Activated CD4-positive, alpha-beta T cell treated with anti-CD3 and anti-CD28 coated beads for 4 hours (primary cell): ENCODE measurements at regions not wholly inside any gene's neighbourhood (a gene's known extent, or its start where the extent isn't known, plus 50 kb on each side); places are given as distances from the start of the nearest gene placed in this dataset.

Experiments used
- DNase-seq, 2 donors: peaks; one replicate each; pipeline ENCODE4 v3.0.0-alpha.2; 2020

DNA sequence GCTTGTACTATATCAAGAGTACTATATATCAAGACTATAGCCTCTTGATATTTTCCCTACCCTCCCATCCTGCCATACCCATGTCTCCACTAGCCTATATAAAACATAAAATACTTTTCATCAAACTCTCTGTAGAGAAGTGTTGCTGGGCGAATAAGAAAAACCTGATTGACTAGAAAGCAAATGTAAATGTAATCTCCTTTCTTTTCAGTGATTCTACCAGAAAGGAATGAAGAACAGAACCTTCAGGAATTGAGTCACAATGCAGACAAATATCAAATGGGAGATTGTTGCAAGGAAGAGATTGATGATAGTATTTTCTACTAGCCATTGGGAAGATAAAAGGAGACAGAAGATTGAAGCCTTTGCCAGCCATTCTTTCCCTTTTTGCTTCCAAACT lies 89.2 kb downstream of the KCNRG start:
- no peak for DNase-seq

DNA sequence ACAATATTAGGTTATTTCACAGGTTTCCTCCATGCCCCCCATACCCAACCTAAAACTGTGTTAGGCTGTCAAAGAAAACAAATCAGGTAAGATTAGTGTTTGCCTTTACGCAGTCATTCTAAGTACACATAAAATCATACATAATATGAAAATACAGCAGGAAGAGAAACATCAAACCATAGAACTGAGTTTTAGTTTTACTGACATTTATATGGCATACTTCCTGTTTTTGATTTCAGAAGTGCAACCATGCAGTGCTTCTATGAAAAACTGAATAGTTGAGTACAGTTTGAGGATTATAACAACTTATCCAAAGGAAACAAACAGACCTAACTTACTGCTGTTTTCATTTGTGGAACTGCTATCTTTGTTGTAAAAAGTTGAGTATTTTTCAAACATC lies 91.3 kb downstream of the KCNRG start:
- no peak for DNase-seq

- DNase-seq = no peak
These were observed 92.0 kb downstream of the KCNRG start for GRCh38 chr13:50107205-50107604.

- DNase-seq = no peak
These were observed 99.7 kb downstream of the KCNRG start for GRCh38 chr13:50114961-50115360.

GRCh38 chr13:50115695-50116094 lies 100.5 kb downstream of the KCNRG start:
- DNase-seq = no peak

- DNase-seq = no peak
These were observed 101.3 kb downstream of the KCNRG start for GRCh38 chr13:50116430-50116973.

- no peak for DNase-seq
These were observed 104.3 kb downstream of the KCNRG start for GRCh38 chr13:50119591-50119990.

DNA sequence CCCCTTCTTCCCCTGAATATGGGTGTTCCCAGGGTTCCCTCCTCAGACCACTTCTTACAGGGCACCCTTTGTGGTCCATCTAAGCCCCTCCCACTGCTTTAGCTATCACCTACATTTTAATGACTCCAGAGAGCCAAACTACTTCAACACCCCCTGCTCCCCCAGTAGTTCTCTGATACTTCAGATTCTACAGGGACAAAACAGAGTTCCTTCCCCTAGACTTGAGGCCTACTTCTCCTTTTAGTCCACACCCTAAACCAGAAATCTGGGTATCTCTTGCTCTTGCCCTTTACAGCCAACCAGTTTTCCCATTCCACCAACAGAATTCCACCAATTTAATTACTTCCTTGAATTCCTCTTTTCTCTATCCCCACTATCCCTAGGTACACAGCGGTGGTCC lies 107.2 kb downstream of the KCNRG start:
- no peak for DNase-seq

DNA sequence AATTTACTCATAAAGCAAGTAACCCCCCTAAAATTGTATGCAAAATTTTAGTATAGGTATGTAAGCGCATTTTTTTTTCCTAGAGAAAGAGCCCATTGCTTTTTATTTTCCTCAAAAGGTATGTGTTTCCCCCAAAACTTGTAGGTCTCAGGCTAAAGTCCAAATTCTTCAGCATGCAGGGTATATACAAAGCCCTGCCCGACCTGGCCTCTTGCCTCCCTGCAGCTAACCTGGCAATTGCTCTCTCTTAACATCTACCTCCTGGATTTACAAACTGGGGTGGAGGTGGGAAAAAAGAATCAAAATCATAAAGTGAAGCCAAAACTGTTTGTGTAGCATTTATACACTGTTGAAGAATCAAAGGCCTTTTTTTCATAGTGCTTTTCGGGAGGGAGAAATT lies 107.8 kb downstream of the KCNRG start:
- no peak for DNase-seq

- no peak for DNase-seq
These were observed 108.2 kb downstream of the KCNRG start for GRCh38 chr13:50123515-50123861.

DNA sequence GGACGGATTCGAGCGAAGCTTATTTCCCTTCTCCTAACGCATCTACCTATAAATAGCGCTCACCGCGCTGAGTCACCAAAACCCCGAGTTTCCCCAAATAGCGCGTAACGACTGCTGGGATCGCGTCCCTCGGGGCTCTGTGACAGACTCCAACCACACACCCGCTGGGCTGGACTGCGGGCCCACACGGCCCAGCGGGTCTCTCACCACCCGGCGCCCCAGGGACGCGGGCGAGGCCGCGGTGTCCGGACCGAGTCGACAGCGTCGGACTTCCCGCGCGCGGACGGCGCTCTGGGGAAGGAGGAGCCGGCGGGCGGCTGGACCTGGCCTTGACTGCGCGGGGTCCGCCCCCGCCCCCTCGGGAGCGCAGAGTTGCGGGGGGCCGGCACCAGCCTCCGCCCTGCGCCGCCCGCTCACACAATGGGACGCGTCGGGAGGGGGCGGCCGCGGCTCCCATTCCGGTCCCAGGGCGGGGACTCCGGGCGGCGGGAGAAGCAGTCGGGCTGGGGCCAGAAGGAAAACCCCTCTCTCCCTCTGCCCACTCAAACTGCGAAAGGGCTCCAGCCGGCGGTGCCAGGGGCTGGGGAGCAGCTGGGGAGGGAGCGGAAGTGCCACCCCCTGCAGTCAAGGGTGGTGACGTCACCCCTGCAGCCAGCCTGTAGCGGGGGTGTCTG lies 108.8 kb downstream of the KCNRG start:
- DNase-seq = peak; percentile 74 to 75

DNA sequence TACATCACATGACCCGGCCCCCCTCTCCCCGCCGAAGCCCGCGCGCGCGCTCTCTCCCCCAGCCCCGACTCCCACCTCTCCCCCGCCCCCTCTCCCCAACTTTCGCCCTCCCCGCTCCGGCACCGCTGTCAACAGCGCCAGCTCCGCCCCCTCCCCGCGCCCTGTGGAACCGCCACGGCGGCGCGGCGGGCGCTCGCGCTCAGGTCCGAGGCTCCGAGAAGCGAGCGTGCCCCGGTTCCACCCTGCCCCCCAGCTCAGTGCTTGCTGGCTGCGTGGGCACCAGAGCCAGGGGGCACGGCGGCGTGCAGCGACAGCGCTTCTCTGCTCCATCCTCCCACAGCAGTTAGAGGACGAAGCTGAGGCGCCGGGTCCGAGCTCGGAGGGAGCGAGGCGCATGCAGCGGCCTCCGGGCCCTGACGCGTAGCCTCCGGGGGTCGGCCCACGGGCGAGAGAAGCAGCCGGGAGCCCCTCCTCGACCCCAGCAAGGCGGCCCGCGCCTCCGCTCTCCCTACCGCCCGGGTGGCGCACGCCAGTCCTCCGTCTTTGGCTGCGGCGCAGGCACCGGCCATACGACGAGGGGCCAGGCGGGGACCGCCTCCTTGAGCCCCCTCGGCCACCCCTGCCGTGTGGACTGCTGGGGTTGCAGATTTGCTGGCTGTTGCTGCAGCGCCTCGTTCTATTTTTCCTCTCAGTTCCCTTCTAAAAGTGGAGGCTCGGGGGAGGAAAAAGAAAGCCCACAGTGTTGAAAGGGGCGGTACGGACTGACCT lies 109.5 kb downstream of the KCNRG start:
- peak; percentile 96 to 98 for DNase-seq

DNA sequence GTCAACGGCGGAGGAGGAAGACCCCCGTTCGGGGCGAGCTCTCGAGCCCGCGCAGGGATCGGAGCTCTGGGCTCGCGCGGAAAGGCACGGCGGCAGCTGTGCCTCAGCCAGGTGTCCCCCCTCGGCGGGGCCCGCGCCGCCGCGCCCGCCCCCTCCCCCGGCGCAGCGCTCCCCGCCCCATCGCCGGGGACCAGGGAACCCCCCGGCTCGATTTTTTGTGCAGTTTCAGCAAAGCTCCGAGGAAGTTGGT lies 110.0 kb downstream of the KCNRG start:
- no peak for DNase-seq

DNA sequence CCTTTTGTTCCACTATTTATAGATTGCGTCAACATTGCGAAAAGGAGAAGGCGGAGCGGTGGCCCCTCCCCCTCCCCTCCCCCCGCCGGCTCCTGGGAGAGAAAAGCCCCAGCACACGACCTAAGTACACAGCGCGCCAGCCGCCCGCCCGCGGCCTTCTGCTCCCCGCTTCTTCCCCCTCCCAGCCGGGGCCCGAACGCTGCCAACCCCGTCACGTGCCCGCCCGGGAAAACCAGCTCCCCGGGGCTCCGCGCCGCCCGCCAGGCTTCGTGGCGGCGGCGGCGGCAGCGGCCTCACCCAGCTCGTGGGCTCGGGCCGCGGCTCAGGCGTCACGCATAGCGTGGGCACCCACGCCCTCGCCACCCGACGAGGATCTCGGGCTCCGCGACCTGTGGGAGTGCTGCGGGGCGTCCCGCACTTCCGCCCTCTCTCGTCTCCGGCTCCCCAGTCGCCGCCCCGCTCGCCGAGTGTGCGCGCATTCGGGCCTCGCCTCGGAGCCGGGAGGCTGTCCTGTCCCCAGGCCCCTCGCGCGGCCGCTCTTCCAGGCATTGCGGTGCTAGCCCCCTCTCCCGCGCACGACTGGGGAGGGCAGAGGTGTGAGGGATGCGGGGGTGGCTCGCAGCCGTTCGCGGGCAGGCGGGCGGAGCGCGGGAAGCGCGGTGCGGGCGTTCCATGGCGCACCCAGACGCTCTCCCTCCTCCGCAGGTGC lies 110.5 kb downstream of the KCNRG start:
- DNase-seq = peak; percentile 89 to 91

GRCh38 chr13:50126263-50126992 lies 111.2 kb downstream of the KCNRG start:
- DNase-seq = peak; percentile 8 to 30

DNA sequence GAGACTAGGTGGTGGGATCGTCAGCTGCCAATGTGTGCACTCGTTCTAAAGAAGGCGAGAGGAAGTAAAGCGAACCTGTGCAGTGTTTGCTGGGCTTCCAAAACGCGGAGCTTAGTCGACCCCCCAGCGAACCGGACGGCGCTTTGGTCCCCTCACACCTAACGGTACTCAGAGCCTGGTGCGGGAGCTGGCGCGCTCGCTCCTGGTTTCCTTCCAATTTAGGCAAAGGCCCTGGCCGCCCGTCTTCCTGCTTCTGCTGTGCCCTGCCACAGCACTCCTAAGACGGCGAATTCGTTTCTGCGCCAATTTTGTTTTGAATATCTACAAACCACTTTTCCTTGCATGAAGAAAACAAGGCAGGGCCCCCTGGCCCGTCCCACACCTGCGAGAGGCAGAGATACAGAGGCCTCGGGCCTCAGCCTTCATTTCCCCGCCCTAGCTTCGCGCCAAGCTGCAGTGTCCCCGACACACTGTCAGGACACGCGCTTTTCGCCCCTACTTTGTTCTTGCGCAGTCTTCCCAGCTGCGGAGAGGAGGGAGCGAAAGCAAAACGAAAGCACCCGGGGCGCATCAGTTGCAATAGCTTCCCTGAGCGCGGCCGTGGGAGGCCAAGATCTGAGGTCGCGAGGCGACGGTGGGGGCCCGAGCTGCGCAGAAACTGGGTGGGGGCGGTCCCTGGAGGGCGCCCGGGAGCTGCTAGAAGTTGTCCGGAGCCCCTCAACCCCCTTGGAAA lies 111.9 kb downstream of the KCNRG start:
- peak; percentile 69 to 77 for DNase-seq

GRCh38 chr13:50127726-50128291 lies 112.6 kb downstream of the KCNRG start:
- DNase-seq = no peak

DNA sequence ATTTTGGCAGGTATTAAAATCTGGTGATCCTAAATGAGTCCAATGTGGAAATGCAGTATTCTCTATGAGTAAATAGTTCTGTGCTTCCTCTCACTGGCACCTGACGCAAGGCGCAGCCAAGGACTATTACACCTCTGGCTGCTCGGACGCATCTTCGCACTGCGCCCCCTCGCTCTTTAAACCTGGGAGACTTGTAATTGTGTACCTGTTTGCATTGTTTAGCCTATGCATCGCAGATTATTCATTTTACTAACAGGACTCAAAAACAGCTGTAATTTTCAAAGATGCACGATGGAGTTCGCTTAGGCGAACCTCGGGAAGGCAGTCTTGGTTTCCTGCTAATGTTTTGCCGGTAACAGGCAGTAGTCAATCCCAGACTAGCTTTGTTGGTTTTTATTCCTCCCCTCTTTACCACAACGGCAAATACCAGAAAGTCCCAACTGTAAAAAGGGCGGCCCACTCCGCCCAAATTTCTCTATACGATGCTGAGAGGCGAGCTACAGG lies 113.2 kb downstream of the KCNRG start:
- no peak for DNase-seq

GRCh38 chr13:50129081-50129705 lies 113.9 kb downstream of the KCNRG start:
- no peak for DNase-seq

GRCh38 chr13:50129706-50130122 lies 114.5 kb downstream of the KCNRG start:
- no peak for DNase-seq

GRCh38 chr13:50130123-50130946 lies 115.1 kb downstream of the KCNRG start:
- DNase-seq = peak; percentile 22 to 30
